ENCODE measurements at regions not wholly inside any gene's neighbourhood (a gene's known extent, or its start where the extent isn't known, plus 50 kb on each side); places are given as distances from the start of the nearest gene placed in this dataset.
A peak's percentile ranks its signal among the peaks of the same experiment; 100 is the strongest.

DNA sequence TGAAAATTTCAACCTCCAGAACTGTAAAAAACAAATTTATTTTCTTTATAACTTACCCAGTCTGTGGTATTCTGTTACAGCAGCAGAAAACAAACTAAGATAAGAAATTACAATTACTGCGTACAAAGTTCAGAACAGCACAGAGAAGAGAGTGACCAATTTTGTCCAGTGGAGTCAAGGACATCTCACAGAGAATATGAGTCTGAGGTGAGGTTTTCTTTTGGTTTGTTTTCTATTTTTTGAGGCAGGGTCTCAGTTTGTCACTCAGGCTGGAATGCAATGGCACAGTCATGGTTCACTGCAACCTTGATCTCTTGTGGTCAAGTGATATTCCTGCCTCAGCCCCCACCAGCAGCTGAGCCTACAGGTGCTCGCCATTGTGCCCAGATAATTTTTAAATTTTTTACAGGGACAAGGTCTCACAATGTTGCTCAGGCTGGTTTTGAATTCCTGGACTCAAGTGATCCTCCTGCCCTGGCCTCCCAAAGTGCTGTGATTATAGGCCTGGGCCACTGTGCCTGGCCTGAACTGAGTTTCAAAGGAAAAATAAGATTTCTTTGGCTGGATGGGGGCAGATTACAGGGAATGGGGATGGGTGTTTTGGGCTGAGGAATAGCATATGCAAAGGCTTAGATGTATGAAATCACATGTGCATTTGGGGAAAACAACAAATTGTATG is 201.1 kb upstream of the USP24 start:
- H3K27ac ChIP-seq, result no peak overlapping the region
- H3K27me3 ChIP-seq (replicated peaks), result no peaks in the 10 kb centered on the region
- TF ChIP-seq CTCF (IDR thresholded peaks at IDR 0.05; ENCODE audit: low read depth, low read length, missing control alignments), result no peak
- DNase-seq, result no peak
- H3K36me3 ChIP-seq (replicated peaks), result no peaks in the 10 kb centered on the region
- in situ Hi-C loops (cut with HindIII; ENCODE audit: low pct_ligation_motif_present, low sequenced_read_pairs), result no loop called here
- no peak overlapping the region for H3K4me3 ChIP-seq (ENCODE audit: low read depth, low read length)

- TF ChIP-seq CTCF (IDR thresholded peaks at IDR 0.05; ENCODE audit: low read depth, low read length, missing control alignments), result no peak
- Histone ChIP-seq H3K27me3 (replicated peaks) (no peaks in the 10 kb centered on the region), H3K36me3 (replicated peaks) (no peaks in the 10 kb centered on the region), H3K4me3 (ENCODE audit: low read depth, low read length) (no peak overlapping the region), H3K27ac (no peak overlapping the region)
- no peak for DNase-seq
- in situ Hi-C loops (cut with HindIII; ENCODE audit: low pct_ligation_motif_present, low sequenced_read_pairs), result no loop called here
Measured at GRCh38 chr1:55413286-55413685, 198.1 kb upstream of the USP24 start.

DNA sequence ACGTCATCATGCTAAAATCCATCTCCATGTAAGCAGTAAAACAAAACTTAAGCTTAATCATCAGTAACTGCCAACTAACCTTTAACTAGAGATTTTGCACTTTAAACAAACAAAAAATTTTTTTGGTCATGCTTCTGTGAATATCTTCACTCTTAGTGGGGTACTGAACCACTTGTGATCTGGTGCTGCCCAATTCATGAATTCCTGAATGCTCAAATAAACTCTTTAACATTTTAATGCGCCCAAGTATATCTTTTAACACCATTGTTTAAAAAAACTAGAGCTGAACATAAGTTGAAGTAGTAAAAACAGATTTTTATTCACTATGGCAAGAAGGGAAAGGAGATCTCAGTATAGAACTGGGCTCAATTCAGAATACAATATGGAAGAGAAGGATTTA is 196.9 kb upstream of the USP24 start:
- Histone ChIP-seq H3K36me3 (replicated peaks) (no peaks in the 10 kb centered on the region), H3K4me3 (ENCODE audit: low read depth, low read length) (no peak overlapping the region), H3K27ac (no peak overlapping the region), H3K27me3 (replicated peaks) (no peaks in the 10 kb centered on the region)
- DNase-seq, result no peak
- in situ Hi-C loops (cut with HindIII; ENCODE audit: low pct_ligation_motif_present, low sequenced_read_pairs), result no loop called here
- TF ChIP-seq CTCF (IDR thresholded peaks at IDR 0.05; ENCODE audit: low read depth, low read length, missing control alignments), result no peak

- in situ Hi-C loops (cut with HindIII; ENCODE audit: low pct_ligation_motif_present, low sequenced_read_pairs), result no loop called here
- no peak overlapping the region for H3K27ac ChIP-seq
- no peaks in the 10 kb centered on the region for H3K27me3 ChIP-seq (replicated peaks)
- no peak overlapping the region for H3K4me3 ChIP-seq (ENCODE audit: low read depth, low read length)
- no peaks in the 10 kb centered on the region for H3K36me3 ChIP-seq (replicated peaks)
- no peak for TF ChIP-seq CTCF (IDR thresholded peaks at IDR 0.05; ENCODE audit: low read depth, low read length, missing control alignments)
- DNase-seq, result no peak
Measured at GRCh38 chr1:55402671-55403464, 187.7 kb upstream of the USP24 start.

DNA sequence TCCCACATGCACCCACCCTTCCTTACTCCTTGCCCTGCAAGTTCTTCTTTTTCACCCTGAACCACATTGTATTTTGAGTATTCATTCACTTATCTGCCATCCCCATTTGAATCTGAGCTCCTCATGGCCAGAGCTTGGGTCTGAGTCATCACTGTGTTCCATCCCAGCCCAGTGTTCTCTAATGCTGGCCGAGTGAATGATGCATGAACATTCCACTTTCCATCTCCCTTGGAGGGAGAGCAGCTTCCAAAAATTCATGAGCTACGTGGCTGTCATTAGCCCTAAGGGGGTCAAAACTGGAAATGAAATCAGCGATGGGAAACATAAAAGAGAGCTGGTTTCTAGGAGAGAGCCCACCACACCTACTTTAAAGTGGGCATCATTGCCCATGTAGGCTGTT is 187.0 kb upstream of the USP24 start:
- in situ Hi-C loops (cut with HindIII; ENCODE audit: low pct_ligation_motif_present, low sequenced_read_pairs), result no loop called here
- Histone ChIP-seq H3K27ac (no peak overlapping the region), H3K27me3 (replicated peaks) (no peaks in the 10 kb centered on the region), H3K4me3 (ENCODE audit: low read depth, low read length) (no peak overlapping the region), H3K36me3 (replicated peaks) (no peaks in the 10 kb centered on the region)
- DNase-seq, result peak; percentile 62
- no peak for TF ChIP-seq CTCF (IDR thresholded peaks at IDR 0.05; ENCODE audit: low read depth, low read length, missing control alignments)
